Omental fat pad (tissue), 3 donors: ENCODE measurements at regions not wholly inside any gene's neighbourhood (a gene's known extent, or its start where the extent isn't known, plus 50 kb on each side); places are given as distances from the start of the nearest gene placed in this dataset.

Experiments
- ATAC-seq: fragments of 150-250 bp; one replicate; pipeline ENCODE4 v1.9.1; 2016; ENCODE audit warnings: mild to moderate bottlenecking, moderate library complexity; ENCODE audit not compliant: low FRiP score
- DNase-seq: peaks from one replicate; pipeline ENCODE4 v3.0.0-alpha.2; 2019; ENCODE audit warnings: low spot score
- CTCF ChIP-seq, 3 donors: fragments of 450-650 bp; IDR thresholded peaks; one replicate each; pipeline ENCODE4 v1.5.1; 2016 to 2017; ENCODE audit warnings: antibody characterized with exemption in 3 of 3, mild to moderate bottlenecking in 3 of 3, moderate library complexity in 2 of 3

GRCh38 chr1:72845981-72846380, 563.6 kb upstream of the NEGR1 start:
- ATAC-seq (no peak), DNase-seq (no peak)
- no peak for TF ChIP-seq CTCF (IDR thresholded peaks at IDR 0.05)

- ATAC-seq, result no peak
- no peak for DNase-seq
- no peak for TF ChIP-seq CTCF (IDR thresholded peaks at IDR 0.05)
Observed at GRCh38 chr1:72845381-72845780, 563.0 kb upstream of the NEGR1 start.

- ATAC-seq (no peak), DNase-seq (no peak)
- no peak for TF ChIP-seq CTCF (IDR thresholded peaks at IDR 0.05)
Observed at GRCh38 chr1:72837781-72838180, 555.4 kb upstream of the NEGR1 start.

GRCh38 chr1:72830606-72831390, 548.5 kb upstream of the NEGR1 start:
- TF ChIP-seq CTCF (IDR thresholded peaks at IDR 0.05), result no peak

GRCh38 chr1:72827278-72827677, 544.9 kb upstream of the NEGR1 start:
- no peak for ATAC-seq
- no peak for TF ChIP-seq CTCF (IDR thresholded peaks at IDR 0.05)
- DNase-seq, result no peak

More at GRCh38 chr1:72830606-72831390, 548.5 kb upstream of the NEGR1 start:
- DNase-seq (no peak), ATAC-seq (no peak)

- no peak for ATAC-seq
- no peak for TF ChIP-seq CTCF (IDR thresholded peaks at IDR 0.05)
Observed at GRCh38 chr1:72804541-72804940, 522.2 kb upstream of the NEGR1 start.

GRCh38 chr1:72781038-72781437, 498.7 kb upstream of the NEGR1 start:
- no peak for ATAC-seq

More at GRCh38 chr1:72804541-72804940, 522.2 kb upstream of the NEGR1 start:
- no peak for DNase-seq

More at GRCh38 chr1:72781038-72781437, 498.7 kb upstream of the NEGR1 start:
- no peak for TF ChIP-seq CTCF (IDR thresholded peaks at IDR 0.05)
- DNase-seq, result no peak
